ENCODE measurements at regions not wholly inside any gene's neighbourhood (a gene's known extent, or its start where the extent isn't known, plus 50 kb on each side); places are given as distances from the start of the nearest gene placed in this dataset.

DNA sequence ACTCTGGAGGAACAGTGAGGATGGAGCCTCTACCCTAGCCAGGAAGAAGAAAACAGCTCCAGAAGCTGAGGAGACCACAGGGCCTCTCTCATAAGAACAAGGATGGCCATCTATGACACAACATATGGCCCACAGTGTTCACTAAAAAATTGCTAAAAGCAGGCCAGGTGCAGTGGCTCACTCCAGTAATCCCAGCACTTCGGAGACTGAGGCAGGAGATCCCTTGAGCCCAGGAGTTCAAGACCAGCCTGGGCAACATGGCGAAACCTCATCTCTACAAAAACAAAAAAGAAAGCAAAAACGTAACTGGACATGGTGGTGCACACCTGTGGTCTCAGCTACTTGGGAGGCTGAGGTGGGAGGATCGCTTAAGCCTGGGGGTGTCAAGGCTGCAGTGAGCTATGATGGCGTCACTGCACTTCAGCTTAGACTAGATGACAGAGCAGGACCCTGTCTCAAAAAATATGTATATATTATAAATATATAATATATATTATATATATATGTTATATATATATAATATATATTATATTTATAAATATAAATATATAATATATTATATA is 103.1 kb downstream of the TOMM20 start:
- no peak for DNase-seq

DNA sequence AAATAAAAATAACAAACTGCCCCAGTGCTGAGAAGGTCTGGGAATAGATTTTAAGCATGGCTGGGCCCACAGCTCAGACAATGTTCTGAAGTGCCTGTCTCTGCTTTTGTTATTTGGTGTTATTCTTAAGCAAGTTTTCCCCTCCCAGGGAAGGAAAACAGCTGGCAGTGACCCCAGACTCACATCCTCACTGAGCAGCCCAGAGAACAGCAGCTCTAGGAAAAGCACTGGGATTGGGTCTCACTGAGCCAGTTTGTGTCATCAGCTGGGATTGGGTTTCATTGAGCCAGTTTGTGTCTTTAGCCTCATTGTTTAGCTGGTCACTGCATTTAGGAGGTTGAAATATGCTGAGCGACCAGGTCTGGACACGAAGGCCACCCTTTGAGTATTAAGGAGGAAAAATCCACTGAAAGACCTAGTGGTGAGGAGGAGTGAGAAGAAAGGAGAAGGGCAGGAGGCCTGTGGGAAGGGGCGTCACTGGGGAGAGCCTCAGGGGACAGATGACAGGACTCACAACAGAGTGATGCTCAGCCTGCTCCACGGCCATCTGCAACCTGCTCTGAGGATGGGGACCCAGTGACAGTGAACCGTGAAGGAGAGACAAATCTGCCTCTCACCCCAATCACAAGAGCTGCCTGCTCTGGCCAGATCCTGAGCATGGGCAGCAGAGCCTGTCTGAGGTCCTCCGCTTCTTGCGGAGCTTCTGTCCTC is 103.8 kb downstream of the TOMM20 start:
- no peak for DNase-seq

- no peak for DNase-seq
Measured at GRCh38 chr1:235023711-235024439, 104.8 kb downstream of the TOMM20 start.

- DNase-seq = no peak
Measured at GRCh38 chr1:235022981-235023710, 105.5 kb downstream of the TOMM20 start.

- DNase-seq = no peak
Measured at GRCh38 chr1:235022341-235022980, 106.2 kb downstream of the TOMM20 start.

GRCh38 chr1:235021815-235022214 is 106.8 kb downstream of the TOMM20 start:
- no peak for DNase-seq

GRCh38 chr1:235021321-235021720 is 107.3 kb downstream of the TOMM20 start:
- DNase-seq = no peak

DNA sequence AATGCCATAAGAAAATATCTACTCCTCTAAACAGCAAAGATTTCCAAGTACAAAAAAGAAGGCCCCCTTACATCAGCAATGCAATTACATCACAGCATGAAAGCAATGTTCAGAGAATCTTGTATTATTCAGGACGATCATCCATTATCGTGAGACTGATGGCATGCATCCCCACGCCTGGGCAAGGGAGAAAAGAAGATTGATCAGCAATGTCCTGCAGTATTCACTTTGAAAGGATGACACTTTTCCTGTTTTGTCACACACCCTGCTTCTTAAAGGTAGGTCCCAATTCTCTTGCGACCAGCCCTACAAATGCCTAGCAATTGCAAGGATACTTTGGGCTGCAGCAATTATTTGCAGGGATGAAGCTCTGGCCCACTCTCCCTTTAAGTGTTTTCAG is 108.7 kb downstream of the TOMM20 start:
- DNase-seq = no peak

GRCh38 chr1:235019471-235019870 is 109.2 kb downstream of the TOMM20 start:
- no peak for DNase-seq

DNA sequence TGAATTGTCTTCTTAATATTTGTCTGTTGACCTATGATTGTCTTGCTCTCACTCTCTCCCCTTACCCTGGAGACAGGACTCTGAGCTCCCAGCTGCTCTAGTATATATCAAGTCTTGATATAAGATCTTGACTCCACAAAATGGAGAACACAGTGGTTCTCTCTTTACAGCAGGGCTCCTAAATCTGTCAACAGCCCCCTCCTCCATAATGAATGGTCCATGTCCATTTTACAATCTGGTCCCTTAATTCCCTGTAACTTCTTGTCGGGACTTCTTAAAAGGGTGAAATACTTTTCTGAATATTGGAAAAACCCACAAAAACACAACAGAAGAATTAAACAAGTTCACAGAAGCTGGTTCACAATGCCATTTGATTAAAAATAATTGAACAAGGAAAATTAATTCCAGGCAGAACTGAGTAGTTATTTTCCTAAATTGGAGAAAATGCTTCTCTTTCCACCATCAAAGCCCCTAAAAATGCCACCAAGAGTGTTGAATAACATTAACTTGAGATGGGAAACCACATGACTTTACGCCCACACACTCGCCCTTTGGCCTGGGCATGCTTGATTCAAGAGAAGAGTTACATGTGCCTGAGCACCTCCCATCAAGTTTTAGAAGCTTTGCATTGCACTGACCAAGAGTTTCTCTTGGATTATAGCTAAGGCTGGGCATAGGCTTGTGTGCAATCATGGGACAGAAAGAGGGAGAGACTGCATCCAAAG is 109.8 kb downstream of the TOMM20 start:
- DNase-seq = no peak

GRCh38 chr1:235018161-235018560 is 110.5 kb downstream of the TOMM20 start:
- DNase-seq = no peak

GRCh38 chr1:235017719-235018118 is 110.9 kb downstream of the TOMM20 start:
- DNase-seq = no peak

DNA sequence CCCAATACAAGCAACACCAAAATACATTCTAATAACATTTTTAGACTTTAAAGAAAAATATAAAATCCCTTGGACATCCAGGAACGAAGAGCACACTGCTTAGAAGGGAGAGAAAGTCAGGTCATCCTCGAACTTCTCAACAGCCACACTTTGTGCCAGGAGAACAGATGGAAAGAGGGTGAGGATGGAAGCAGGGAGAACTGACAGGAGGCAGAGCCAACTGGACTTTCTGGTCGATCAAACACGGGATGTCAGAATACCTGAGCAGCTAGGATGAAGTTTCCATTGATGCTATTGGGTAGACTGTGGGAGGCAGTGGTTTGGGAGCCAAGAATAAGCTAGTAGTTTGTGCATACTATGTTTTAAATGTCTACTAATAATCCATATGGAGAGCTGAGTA is 111.4 kb downstream of the TOMM20 start:
- no peak for DNase-seq

DNA sequence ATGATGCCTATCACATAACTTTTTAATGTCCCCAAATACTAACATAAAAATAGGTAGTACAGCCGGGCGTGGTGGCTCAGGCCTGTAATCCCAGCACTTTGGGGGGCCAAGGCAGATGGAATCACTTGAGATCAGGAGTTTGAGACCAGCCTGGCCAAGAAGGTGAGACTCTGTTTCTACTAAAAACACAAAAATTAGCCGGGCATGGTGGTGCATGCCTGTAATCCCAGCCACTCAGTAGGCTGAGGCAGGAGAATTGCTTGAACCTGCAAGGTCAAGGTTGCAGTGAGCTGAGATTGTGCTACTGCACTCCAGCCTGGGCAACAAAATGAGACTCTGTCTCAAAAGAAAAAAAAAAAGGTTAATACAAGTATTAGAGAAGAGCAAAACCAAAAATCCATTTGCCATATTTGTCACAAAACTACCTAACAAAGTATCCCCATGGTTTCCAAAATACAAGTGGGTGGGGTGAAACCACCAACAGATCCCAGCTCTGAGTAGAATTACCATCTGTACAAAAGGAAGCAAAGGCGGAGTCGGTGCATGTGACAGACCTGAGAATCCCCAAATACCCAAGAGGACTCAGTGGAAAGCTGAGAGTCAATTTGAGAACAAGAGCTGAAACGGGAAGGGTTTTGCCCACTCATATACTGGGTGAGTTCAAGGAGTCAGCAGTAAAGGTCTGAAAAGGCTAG is 113.2 kb downstream of the TOMM20 start:
- DNase-seq = no peak

DNA sequence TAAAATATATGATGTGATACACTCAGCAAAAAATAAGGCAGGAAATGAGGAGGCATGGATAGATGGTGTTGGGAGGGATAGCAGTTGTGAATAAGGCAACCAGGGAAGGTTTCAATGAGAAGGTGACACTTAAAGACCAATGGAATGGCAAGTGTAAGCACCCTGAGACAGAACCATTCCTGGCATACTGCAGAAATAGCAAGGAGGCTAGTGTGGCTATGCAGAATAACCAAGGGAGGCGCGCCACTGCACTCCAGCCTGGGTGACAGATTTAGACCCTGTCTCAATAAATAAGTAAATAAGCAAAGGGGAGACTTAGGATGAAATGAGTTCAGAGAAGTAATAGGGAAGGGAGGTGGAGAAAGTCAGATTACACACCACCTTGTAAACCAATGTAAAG is 113.9 kb downstream of the TOMM20 start:
- no peak for DNase-seq

- DNase-seq = no peak
Measured at GRCh38 chr1:235013512-235013911, 115.1 kb downstream of the TOMM20 start.

- no peak for DNase-seq
Measured at GRCh38 chr1:235012436-235013210, 116.0 kb downstream of the TOMM20 start.

DNA sequence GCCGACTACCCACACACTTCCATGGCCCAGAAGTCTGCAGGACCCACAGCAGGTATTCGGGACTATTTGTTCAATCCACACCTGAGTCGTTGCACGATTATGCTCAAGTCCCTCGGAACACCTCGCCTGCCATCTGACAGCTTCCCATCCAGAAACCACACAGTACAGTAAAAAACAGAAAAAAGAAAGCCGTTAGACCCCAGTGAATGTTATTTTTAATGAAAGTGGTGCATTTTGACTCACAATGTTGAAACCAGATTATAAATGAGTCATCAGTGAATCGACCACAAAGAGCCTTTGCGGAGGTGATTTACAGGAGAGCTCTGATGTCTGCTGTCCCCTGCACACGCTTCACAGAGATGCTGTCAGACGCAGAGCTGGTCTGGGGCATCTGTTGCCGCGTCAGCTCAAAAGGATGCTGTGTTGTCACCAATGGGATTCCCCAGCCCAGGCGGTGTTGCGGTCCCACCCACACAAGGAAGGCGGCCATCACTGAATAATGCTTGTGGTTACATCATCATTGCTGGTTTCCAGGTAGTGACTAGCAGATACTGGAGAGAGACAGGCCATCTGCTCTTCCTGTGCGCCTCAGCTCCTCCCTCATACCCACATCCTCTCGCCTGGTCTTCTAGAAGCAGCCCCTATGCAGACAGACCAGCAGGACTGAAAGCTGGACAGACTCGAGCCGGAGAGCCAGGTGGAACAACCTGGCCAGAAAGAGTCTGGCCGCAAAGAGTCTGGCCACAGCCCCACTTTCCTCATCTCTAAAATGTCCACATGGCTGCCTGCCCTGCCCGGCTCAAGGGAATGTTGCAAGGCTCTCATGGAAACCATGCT is 116.8 kb downstream of the TOMM20 start:
- DNase-seq = no peak

DNA sequence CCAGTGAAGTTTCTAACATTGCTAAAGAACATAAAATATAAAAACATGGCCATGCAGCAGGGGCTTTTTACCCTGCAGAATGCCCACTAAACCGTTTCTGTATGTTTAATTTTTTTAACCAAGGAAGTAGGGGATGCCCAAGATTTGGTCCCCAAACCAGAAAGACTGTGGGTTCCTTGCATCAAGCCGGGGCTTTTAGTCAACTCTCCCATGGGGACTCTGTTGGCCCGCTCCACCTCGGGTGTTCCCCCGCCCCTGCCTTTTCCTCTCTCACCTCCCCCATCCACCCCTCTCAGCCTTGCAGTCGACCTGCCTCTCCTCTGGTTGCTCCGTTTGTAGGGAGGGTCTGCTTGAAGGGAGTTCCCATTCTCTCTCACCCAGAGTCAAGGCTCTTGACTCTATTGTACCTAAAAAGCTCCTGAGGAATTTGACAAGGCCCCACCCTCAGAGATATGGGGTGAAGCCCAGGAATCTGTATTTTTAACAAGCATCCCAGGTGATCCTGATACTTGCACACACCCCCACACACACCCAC is 117.5 kb downstream of the TOMM20 start:
- DNase-seq = no peak
